ENCODE measurements at regions not wholly inside any gene's neighbourhood (a gene's known extent, or its start where the extent isn't known, plus 50 kb on each side); places are given as distances from the start of the nearest gene placed in this dataset.

DNA sequence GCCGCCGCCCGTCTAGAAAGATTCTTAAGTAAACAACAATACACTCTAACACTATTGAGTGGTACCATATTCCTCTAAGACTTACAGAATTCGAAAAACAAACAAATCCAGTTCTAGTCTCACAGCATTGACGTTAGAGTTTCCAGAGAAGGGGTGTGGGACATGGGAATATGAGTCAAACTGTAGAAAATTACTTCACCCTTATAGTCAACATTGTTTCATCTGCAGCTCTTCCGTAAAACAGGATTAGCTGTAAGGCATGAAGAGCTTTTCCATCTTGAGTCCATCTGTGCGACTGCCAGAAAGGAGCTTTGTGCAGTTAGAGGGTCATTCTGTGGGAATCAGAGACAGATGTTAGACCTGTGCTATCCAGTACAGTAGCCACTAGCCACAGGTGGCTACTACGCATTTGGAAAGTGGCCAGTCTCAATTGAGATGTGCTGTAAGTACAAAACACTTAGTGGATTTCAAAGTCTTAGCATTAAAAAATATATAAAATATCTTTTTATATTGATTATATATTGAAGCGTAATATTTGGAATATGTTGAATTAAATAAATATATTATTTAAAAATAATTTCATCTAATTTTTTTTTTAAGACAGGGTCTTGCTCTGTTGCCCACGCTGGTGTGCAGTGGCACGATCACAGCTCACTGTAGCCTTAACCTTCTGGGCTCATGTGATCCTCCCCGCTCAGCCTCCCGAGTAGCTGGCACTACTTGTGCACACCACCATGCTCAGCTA lies 79.8 kb upstream of the MPP7 start:
- ChIA-PET POLR2A (ENCODE audit: unreplicated experiment) (no interaction called here), CTCF (interaction anchor here (0.6 to 3.9 kb wide), 4 partner anchors 11 to 141 kb away, joined by 3 to 41 read pairs (median 6); no protein-coding TSS in a partner anchor)
- 74% methylated on average over 4 of the region's 13 CpGs; no CpG with 5 or more reads in 1 of the 2 experiments for WGBS, 2 experiments (ENCODE audit: extremely low coverage in 2 of 2, insufficient read length in 1 of 2)
- Histone ChIP-seq H2BK20ac (ENCODE audit: low read depth, low read length) (no peak overlapping the region), H3K79me1 (ENCODE audit: low read depth in 1 of 2, low read length in 2 of 2) (no peaks in the 10 kb centered on the region), H3K27ac (ENCODE audit: insufficient read depth, low read length) (no peak overlapping the region), H3K4me3 (ENCODE audit: insufficient read depth, low read depth, low read length) (no peak overlapping the region), H3K56ac (ENCODE audit: extremely low read depth, insufficient read depth, low read length) (no peak overlapping the region), H3K9me1 (ENCODE audit: insufficient read depth, low read length) (no peaks in the 10 kb centered on the region), H4K91ac (ENCODE audit: insufficient read depth, low read depth, low read length) (no peak overlapping the region), H3K4me2 (ENCODE audit: low read depth, low read length) (no peak overlapping the region), H4K8ac (ENCODE audit: low read depth in 2 of 2, low read length in 2 of 2) (no peak overlapping the region), H3K4me1 (ENCODE audit: control insufficient read depth, insufficient read depth, low read length) (no peaks in the 10 kb centered on the region), H2BK5ac (ENCODE audit: low read depth, low read length, poor library complexity, severe bottlenecking) (no peak overlapping the region), H2BK15ac (ENCODE audit: low read depth, low read length) (no peak overlapping the region), H3K27me3 (ENCODE audit: control insufficient read depth, insufficient read depth, low read length) (peaks cover 20% of the 10 kb centered on the region), H3K18ac (ENCODE audit: low read depth, low read length) (no peak overlapping the region), H2AK9ac (replicated peaks; ENCODE audit: low read depth, low read length, poor library complexity) (no peak overlapping the region), H3K9me3 (ENCODE audit: control insufficient read depth, insufficient read depth, low read length) (no peaks in the 10 kb centered on the region), H3K4ac (ENCODE audit: low read depth, low read length) (no peak overlapping the region), H3K23ac (ENCODE audit: low read depth, low read length) (no peak overlapping the region), H4K20me1 (ENCODE audit: insufficient read depth, low read length) (no peaks in the 10 kb centered on the region), H2AFZ (replicated peaks; ENCODE audit: low read length, poor library complexity) (no peak overlapping the region), H3K9ac (ENCODE audit: low read depth, low read length) (no peak overlapping the region), H3K14ac (replicated peaks; ENCODE audit: low read depth, low read length) (no peak overlapping the region), H3K36me3 (ENCODE audit: control insufficient read depth, insufficient read depth, low read length) (no peaks in the 10 kb centered on the region), H2AK5ac (ENCODE audit: low read depth, low read length) (no peak overlapping the region), H2BK120ac (ENCODE audit: low read depth, low read length) (no peak overlapping the region), H4K5ac (ENCODE audit: low read depth, low read length) (no peak overlapping the region)
- TF ChIP-seq MAZ (IDR thresholded peaks at IDR 0.05; ENCODE audit: borderline replicate concordance, low read depth, low read length) = no peak
- no peak for TF ChIP-seq RCOR1 (IDR thresholded peaks at IDR 0.05; ENCODE audit: insufficient replicate concordance, low read length)
- no peak for TF ChIP-seq MAFK (IDR thresholded peaks at IDR 0.05; ENCODE audit: low read depth, low read length)
- TF ChIP-seq CHD1 (IDR thresholded peaks at IDR 0.05; ENCODE audit: low read depth, low read length) = no peak
- TF ChIP-seq RFX5 (IDR thresholded peaks at IDR 0.05; ENCODE audit: low read depth, low read length) = no peak
- no peak for TF ChIP-seq CEBPB (IDR thresholded peaks at IDR 0.05; ENCODE audit: low read depth, low read length)
- TF ChIP-seq POLR2A (IDR thresholded peaks at IDR 0.05; ENCODE audit: low read depth, low read length) = no peak
- TF ChIP-seq FOS (IDR thresholded peaks at IDR 0.05; ENCODE audit: low read depth, low read length) = no peak
- no peak for TF ChIP-seq MXI1 (IDR thresholded peaks at IDR 0.05; ENCODE audit: borderline replicate concordance, low read depth, low read length)
- no peak for TF ChIP-seq ELK1 (IDR thresholded peaks at IDR 0.05; ENCODE audit: borderline replicate concordance, low read depth, low read length)
- no peak for TF ChIP-seq RAD21 (IDR thresholded peaks at IDR 0.05; ENCODE audit: low read length)
- TF ChIP-seq NFE2L2 (IDR thresholded peaks at IDR 0.05; ENCODE audit: low read depth, low read length) = no peak
- TF ChIP-seq SMC3 (IDR thresholded peaks at IDR 0.05; ENCODE audit: low read depth, low read length) = no peak
- no peak for TF ChIP-seq CTCF (conservative IDR thresholded peaks at IDR 0.05; ENCODE audit: low read depth, low read length)
- in situ Hi-C loops (cut with MboI; ENCODE audit: low sequenced_read_pairs) (loop anchor here (5.0 to 25.0 kb wide), 4 partner anchors 130 to 938 kb away; partner anchors contain the start of gene MKX), intact Hi-C loops (cut with micrococcal nuclease) (loop anchor here (2.0 to 10.0 kb wide), 6 partner anchors 204 to 1014 kb away; no protein-coding TSS in a partner anchor), dilution Hi-C loops (cut with HindIII; ENCODE audit: low sequenced_read_pairs, unreplicated experiment) (loop anchor here (25.0 kb wide), 1 partner anchor 120 kb away; no protein-coding TSS in a partner anchor)
- ATAC-seq (ENCODE audit: low read depth) (peak; percentile 32; the same call in 1 of the 2 replicates), DNase-seq (peak; percentile 72)
- BruUV-seq (replicated peaks) = no TSS peak

Data from IMR-90 (cell line).